Posterior cingulate gyrus (tissue), 11 donors: ENCODE measurements at regions not wholly inside any gene's neighbourhood (a gene's known extent, or its start where the extent isn't known, plus 50 kb on each side); places are given as distances from the start of the nearest gene placed in this dataset.
"Not testable (repeated sequence)": the region's sequence is repeated elsewhere in the genome, so short reads cannot be mapped to it uniquely, and the experiment has no call there.

Experiments used
- DNase-seq, 10 donors: peaks; one replicate each; pipeline versions ENCODE4 v3.0.0 to v3.0.0-alpha.2; 2020 to 2021; ENCODE audit warnings: mixed read lengths in 3 of 10
- intact Hi-C: fragments of 100-400 bp; cut with DNase I; formaldehyde crosslinking; loops from one replicate; pipeline ENCODE4 v1.15.1; 2023

DNA sequence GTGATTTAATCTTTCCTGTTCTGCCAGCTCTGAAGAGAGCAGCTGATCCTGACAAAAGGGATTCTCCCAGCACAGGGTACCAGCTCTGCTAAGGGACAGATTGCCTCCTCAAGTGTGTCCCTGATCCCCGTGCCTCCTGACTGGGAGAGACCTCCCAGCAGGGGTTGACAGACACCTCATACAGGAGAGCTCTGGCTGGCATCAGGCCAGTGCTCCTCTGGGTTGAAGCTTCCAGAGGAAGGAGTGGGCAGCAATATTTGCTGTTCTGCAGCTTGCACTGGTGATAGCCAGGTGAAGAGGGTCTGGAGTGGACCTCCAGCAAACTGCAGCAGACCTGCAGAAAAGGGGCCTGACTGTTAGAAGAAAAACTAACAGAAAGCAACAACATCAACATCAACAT, 105.0 kb upstream of the GORAB start:
- intact Hi-C loops = not testable (repeated sequence)

DNA sequence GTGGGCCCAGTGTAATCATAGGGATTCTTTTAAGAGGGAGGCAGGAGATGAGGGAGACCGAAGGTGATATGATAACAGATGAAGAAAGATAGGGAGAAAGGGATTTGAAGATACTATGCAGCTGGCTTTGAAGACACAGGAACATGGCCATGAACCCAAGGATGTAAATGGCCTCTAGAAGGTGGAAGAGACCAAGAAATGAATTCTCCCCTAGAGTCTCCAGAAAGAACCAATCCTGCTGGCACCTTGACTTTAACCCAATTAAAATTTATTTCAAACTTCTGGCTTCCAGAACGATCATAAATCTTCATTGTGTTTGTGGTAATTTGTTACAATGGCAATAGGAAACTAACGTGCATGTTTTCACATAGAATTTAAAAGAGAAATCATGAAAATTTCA, 95.0 kb upstream of the GORAB start:
- intact Hi-C loops = no loop called here
- no peak for DNase-seq

More for the DNA sequence above, 105.0 kb upstream of the GORAB start:
- peak in 1 of 10 donors; percentile 57 for DNase-seq

DNA sequence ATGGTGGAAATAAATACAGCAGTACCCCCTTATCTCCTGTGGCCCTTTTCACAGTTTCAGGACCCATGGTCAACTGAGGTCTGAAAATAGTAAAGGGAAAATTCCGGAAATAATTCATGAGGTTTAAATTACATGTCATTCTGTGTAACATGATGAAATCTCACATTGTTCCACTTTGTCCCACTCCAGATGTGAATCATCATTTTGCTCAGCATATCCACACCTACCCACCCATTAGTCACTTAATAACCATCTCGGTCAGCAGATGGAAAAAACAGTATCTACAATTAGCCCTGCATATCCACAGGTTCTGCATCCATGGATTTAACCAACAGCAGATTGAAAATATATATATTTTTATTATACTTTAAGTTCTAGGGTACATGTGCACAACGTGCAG, 86.9 kb upstream of the GORAB start:
- no peak for DNase-seq
- intact Hi-C loops = no loop called here

DNA sequence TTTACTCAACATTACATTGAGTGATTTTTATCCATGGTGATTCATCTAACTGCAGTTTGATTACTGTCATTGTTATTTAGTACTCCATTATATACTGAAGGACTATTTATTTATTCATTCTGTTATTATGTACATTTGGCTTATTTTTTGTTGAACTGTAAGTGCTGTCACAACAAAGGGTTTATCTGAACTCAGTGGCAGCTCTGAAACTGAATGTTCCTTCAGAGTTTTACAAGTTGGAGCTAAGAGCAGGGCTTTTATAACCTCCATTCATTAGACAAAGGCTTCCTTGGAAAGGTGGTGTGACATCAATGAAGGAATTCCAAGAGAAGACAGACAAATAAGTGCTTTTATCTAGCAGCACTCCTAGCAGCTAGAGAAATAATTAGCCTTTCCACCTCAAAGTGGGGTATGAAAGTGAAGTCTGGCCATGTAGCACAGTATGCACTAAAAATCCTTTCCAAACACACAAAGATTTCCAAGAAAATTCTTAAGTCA, 83.3 kb upstream of the GORAB start:
- intact Hi-C loops = no loop called here
- DNase-seq = no peak

DNA sequence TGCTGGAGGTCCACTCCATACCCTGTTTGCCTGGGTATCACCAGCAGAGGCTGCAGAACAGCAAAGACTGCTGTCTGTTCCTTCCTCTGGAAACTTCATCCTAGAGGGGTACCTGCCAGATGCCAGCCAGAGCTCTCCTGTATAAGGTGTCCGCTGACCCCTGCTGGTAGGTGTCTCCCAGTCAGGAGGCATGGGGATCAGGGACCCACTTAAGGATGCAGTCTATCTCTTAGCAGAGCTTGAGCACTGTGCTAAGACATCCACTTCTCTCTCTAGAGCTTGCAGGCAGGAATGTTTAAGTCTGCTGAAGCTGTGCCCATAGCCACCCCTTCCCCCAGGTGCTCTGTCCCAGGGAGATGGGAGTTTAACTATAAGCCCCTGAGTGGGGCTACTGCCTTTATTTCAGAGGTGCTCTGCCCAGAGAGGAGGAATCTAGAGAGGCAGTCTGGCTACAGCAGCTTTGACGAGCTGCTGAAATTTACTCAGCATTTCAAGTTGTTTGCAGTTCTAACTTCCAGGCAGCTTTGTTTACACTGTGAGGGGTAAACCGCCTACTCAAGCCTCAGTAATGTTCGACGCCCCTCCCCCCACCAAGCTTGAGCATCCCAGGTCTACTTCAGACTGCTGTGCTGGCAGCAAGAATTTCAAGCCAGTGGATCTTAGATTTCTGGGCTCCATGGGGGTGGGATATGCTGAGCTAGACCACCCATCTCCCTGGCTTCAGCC, 74.5 kb upstream of the GORAB start:
- intact Hi-C loops = not testable (repeated sequence)
- DNase-seq = peak in 1 of 10 donors; percentile 36

DNA sequence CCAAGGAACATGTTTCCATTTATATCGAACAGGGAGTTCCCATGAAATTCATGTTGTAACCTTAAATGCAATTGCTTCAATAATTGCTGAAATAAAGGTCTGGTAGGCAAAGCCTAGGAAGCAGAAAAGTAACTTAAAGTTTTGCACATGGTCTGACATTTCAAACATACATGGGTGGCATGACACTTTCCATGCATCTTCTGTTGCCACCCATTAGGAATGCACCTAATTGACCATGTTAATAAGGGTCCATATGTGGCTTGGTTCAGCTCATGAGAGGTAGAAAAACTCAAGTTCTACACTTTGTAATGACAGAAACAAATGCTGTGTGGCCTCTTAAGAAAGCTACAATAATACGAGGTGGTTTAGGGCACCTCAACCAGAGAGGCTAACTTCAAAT, 72.0 kb upstream of the GORAB start:
- intact Hi-C loops = no loop called here
- no peak for DNase-seq

DNA sequence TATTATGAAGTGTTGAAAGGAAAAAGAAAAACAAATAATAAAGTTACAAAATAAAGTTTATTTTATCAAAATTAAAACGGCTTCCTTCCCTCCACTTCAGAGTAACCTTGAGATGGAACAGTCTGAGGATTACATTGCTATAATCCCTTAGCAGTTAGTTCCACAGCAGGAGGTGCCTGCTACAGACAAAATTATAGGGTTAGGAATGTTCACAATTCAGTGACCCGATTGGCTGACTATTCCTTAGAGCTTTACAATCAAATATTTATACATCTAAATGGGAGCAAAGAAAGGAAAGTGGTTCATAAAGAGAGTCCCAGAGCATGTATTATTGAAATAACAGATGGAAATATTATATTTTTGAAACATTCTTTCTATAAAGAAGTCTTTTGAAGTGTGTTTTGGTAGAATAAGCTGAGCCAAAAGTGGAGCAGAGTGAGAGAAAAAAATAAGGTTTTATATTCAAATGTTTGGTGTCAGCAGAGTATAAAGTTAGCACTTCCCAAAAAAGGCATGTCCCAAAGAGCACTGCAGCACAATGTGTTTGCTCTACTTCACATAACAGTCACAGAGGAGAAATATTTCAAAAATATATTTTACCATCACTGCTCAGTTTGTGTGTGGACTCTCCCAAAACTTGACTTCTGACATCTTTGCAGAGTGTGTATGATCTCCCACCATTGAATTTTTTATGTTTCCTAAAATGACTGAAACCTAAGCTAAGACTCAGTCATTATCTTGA, 71.4 kb upstream of the GORAB start:
- no peak for DNase-seq
- intact Hi-C loops = no loop called here

DNA sequence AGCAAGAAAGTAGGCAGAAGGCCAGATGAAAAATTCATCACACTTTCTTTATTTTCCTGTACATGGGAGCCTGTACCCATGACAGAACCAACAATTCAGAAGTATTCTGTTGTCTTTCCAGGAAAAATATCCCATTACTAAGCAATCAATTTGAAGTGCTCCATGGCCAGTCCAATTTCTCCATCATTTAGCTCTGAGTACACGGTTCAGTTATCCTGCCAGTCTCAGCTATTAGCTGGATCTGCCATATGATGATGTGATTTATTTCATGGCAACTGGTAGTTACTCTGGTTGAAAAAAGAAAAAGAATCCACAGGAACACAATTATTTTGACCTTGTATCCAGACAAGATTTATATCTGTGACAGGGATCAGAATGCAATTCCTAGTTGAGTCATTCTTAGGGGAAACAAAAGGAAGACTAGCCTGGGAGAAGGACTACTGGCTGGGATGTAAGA, 70.6 kb upstream of the GORAB start:
- DNase-seq = no peak
- intact Hi-C loops = no loop called here

DNA sequence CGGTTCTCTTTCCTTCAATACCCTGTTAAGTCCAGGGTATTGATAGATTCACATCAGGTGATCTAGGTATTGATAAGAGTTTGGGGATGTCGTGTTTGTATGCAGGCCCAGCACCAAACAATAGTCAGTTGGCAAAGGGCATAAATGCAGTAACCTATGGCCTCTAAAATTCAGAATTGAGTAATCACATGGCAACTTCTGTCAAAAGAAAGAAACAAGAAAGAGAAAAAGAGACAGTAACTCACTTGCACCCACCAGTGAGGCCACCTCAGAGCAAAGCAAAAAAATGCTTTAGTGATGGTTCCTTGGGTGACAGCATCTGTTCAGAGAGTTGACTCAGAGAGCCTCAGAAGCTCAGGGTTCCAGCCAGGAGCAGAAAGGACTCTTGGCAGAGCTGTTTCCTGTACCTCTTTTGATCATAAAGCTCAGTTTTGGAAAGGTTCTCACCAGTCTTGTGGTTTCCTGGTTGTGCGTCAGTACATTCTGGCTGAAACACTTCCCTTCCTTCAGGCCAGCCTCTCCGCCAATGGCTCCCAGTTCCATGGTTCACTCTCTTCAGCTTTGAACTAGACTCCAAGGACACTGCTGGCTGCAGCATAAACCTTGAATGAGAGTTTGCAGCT, 70.1 kb upstream of the GORAB start:
- DNase-seq = no peak
- intact Hi-C loops = no loop called here

DNA sequence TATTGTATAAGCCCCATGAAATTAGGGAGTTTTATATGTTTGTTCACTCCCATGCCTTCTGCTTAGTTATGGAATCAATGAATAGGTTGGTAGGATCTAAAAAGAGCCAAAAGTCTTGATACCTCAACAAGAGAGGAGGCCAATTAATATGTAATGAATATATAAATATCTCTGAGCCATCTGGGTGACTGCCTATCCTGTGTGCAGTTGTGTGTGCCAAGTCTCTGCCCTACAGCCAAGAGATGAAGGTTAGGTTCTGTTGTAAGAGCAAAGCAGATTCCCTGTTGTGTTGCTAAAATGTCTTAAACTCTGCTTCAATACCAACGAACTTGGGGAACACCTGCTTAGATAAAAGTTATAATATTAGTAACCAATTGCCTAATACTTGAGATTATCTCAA, 61.8 kb upstream of the GORAB start:
- intact Hi-C loops = no loop called here
- DNase-seq = no peak

DNA sequence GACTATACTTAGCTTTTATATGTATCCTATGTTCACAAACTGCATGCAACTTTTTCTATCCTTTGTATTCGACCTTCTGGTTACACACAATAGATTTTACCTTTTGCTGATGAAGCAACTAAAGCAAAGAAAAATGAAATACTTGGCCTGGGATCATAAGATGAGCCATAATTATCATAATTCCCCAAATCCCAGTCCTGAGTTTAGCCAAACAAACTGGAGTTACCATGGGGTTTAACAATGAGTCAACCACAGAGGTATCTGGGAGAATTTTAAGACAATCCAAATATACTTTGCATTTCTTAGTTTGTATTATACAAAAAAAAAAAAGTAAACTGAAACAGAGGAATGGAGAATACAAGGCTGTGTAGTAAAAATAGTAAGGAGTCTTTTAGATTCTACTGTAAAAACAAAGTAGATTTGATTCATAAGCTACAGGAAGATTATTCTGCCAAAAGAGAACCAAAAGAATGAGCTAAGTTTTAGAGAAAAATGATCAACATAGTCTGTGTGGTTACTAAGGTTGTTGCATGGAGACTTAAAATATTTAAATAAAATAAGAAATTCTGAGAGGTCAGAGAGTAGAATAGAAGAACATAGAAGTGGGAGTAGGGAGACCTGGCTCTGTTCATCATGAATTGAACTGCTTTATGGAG, 60.4 kb upstream of the GORAB start:
- DNase-seq = no peak
- intact Hi-C loops = no loop called here

DNA sequence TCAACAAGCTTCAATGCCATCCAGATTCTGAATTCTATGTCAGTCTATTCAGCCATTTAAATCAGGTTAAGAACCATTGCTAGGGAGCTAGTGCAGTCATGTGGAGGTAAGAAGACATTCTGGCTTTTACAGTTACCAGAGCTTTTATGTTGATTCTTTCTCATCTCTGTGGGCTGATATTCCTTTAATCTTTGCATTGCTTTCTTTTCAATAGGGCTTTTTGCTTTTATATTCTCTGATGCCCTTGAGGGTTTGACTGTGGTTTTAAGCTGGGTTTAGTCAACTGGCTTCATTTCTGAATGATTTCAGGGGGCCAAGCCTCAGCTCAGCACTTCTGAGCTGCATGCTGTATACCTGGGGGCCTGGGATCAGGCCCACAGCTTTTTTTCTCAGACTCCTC, 51.0 kb upstream of the GORAB start:
- DNase-seq = no peak
- intact Hi-C loops = no loop called here
